Stimulated activated CD8-positive, alpha-beta memory T cell treated with anti-CD3 and anti-CD28 coated beads, Interleukin-12 subunit alpha, Interleukin-12 subunit beta, amount 100 ng/mL, for 24 hours (primary cell): ENCODE measurements at regions not wholly inside any gene's neighbourhood (a gene's known extent, or its start where the extent isn't known, plus 50 kb on each side); places are given as distances from the start of the nearest gene placed in this dataset.
"Not testable (repeated sequence)": the region's sequence is repeated elsewhere in the genome, so short reads cannot be mapped to it uniquely, and the experiment has no call there.

Experiments used
- DNase-seq: peaks from one replicate; pipeline ENCODE4 v3.0.0-alpha.2; 2020; ENCODE audit errors: extremely low read depth

DNA sequence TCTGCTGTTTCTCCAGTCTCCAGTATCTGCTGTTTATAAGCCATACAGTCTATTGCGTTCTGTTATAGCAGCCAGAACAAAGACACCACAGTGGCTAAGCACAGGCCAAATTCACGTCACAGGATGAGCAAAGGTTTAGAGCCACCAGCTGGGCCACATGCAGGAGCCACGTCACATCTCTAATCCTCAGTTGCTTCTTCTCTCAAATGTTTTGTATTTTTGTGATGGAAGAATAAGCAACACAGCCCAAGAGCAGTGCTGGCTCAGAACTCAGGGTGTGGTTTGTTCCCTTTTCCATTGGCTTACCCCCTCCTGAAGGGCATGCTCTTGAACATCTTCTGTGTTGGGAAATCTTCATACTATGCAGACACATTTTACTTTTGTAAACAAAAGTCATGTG, 309.4 kb upstream of the CDH5 start:
- DNase-seq = no peak

DNA sequence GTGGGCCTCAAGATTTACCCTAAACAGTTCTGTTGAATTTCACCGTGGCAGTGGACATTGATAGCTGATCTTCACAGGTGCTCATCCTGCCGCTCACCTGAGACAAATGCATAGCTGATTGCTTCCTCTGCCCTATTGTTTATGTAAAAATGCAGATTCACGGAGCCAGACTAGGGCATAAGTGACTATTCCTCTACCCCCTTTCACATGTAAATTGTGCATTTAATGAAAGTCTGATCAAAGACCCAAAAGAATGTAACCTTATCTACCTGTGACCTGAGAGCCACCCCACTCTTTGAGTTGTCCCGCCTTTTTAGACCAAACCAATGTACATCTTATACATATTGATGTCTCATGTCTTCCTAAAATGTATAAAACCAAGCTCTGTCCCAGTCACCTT, 312.4 kb upstream of the CDH5 start:
- DNase-seq = no peak

DNA sequence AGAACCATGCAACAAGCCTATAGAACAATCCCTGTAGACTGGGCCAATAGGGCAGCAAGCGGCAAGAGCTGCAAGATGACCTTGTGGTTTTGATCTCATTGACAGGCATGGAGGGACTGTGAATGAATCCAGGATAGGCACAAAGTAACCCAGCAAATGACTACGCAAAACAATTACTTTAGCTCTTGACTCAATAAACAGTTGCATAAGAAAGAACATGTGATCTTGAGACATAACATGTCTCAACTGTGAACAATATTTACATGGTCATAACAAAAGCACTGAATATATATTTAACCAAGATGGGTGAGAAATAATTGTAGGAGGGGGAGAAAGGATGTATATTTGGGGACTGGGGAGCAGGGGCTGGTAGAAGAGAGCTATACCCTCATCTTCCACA, 313.7 kb upstream of the CDH5 start:
- no peak for DNase-seq

DNA sequence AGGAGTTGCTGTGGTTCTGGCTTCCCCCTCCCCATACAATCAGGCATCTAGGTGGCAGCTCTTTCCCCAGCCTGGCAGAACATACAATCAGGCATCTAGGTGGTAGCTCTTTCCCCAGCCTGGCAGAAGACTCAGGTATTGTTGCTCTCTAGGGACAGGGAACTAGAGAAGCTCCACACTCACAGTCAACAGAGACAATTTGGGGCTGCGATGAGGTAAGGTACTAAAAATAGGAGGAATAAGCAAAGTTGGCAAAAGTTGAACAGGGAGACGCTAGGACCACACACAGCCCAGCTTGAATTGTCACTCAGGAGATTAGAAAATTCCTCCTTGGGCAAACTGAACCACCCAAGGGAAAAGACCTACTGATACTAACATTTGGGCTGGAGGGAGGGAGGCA, 315.5 kb upstream of the CDH5 start:
- no peak for DNase-seq

DNA sequence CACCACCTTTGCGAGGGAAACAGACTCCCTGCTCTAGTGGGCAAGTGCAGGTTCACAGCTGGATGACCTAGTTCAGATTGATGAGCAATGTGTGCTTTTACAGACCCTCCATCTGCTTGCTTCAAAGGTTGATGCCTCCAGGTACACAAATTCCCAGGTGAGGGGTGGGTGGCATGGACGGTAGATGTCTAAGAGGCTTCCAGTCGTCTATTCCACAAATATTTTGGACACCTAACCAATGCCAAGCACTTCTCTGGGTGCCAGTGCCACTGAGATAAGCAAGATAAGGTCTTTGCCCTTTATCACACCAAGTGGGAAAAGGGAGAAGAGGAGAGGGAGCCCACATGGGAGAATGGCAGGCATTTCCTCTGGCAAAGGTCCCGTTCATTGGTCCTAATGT, 316.6 kb upstream of the CDH5 start:
- no peak for DNase-seq

DNA sequence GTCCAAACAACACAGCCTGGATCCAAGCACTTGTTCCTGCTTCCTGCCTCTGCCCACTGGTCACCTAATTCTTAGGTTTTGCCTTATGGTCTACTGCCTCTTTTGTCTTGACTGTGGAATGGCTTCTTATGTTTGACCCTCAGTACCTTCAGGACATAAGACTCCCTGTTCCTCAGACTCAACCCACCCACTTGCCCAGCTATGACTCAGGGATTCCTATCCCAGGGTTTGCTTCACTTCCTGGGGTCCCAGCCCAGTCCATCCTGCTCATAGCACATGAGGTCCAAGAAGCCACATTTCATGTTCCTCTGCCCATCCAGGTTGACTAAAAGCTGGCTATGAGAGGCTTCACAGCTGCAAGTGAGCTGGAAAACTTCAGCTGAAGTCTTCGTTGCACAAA, 320.9 kb upstream of the CDH5 start:
- DNase-seq = no peak

DNA sequence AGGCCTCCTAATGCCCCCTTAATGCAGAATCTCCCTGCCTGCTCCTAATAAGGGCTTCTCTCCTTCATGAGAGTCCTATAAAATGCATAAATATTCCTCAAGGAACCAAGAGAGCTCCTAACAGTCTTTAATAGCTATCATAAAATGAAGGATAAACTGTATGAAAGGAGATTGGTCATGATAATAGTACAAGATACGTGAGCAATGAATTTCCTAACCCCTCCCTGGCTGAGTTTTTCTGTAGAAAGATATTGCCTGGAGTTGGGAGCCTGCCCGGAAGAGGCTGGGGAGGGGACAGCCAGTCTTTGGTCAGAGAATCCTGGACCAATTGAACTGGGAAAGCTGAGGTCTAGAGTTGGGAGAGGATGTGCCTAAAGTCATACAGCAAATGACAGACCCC, 321.9 kb upstream of the CDH5 start:
- no peak for DNase-seq

DNA sequence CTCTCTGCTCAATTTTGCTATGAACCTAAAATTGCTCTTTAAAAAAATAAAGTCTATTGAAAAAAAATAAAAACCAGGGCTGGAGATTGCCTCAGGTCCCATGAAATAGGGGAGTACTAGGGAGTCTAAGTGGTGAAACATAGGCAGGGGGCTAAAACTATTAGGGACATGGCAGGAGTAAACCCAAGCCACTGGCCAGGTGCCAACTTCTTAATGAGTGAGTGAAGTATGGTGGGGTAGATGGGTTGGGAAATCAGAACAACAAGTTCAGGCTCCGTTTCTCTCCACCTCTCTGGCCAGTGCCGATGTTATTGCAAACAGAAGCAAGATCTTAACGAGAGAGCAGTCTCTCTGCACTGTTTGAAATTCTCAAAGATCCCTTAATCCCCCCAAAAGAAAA, 322.4 kb upstream of the CDH5 start:
- DNase-seq = no peak

DNA sequence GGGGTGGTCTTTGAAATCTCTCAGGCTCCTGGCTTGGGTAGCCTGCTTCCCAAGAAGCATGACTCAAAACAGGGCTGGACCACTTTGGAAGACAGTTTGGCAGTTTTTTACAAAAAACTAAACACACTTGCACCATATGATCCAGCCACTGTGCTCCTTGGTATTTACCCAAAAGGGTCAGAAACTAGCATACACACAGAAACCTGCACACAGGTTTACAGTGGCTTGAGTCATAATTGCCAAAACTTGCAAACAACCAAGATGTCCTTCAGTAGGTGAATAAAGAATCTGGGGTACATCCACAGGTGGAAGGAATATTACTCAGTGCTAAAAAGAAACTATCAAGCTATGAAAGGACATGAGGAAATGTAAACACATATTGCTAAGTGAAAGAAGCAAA, 323.2 kb upstream of the CDH5 start:
- DNase-seq = no peak

DNA sequence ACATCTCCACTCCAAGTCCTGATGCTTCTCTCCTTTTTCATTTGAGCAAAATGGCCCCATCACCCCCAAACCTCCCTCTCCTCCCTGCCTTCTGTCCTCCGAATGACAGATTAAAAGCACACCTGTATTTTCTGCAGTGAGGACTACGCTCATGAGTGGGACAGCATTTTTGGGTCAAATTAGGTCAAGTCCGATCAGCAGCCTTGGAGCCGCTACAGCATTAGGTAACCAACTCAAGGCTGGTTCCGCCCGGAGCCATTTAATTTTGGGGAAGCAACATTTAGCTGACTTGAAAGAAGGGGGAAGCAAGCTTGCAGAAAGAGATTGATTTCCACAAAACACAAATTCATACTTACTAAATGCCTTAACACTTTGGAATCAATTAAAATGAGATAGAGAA, 324.1 kb upstream of the CDH5 start:
- no peak for DNase-seq

DNA sequence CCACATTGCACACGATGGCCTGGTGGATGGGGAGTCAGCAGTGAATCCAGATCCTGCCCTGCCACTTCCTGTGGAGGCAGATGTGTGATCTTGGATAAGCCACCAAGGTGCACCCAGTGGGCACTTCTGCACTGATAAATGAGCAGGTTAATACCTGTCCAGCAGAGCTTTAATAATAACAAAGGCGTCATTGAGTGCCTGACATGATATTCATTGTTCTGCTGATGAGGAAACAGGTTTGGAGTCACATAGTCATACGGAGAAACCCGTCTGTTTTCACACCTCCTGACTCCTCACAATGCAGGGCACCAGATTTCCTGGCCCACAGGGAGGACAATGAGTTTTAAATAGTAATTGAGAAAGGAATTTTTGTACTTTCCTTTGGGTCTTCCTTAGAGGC, 324.6 kb upstream of the CDH5 start:
- no peak for DNase-seq

DNA sequence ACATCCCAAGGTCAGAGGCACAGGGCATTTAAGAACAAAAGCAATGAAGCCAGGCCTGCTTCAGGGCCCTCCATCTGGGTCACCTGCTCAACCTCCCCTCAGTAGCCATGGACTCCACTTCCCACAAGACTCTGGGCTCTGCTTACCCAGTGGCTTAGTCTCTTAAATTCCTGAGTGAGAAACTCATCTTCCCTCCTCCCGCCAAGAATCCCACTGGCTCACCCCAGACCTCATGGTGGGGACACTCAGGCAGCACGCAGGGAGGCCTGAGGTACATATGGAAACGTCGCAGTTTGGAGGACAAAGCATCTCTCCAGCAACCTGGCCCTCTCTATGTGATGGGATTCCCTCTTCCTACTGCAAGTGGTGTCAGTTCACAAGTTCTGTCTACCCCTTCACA, 326.7 kb upstream of the CDH5 start:
- no peak for DNase-seq

DNA sequence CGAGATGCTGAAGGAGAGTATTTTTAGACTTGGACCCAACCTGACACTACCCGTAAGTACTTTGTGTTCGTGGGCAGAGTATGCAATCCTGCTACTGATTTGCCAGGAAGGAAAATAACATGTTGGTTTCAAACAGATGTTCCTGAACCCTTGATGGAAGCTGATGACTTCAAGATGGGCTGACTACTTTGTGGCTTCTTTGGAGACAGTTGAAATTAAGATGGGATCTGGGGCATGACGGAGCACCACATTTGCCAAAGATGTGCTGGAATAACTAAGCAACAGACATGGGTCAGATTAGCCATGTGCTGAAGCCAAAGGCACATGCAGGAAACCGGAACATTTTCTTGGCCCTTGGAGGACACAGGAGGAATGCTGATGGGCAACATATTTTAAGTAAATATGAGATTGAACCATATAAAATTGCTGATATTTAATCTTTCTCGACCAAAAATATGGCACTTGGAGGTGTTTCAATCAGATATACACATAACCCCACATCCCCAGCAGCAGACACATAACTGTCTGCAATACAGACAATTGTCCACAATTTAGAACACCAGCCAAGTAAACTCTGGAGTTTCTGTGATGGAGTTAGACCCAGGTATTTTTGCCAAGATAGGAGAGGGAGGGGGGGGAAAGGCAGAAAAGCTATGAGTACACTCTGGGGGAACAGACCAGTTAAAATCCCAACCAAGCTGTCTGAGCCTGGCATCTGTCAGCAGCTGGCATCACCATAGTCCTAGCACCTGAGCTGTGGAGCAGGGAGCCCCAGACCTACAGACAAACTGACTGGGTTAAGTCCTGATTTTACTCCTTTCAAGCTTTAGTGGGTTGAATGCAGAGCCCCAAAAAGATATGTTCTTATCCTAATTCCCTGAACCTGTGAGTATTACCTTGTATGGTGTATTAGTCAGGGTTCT, 329.4 kb upstream of the CDH5 start:
- DNase-seq = no peak

DNA sequence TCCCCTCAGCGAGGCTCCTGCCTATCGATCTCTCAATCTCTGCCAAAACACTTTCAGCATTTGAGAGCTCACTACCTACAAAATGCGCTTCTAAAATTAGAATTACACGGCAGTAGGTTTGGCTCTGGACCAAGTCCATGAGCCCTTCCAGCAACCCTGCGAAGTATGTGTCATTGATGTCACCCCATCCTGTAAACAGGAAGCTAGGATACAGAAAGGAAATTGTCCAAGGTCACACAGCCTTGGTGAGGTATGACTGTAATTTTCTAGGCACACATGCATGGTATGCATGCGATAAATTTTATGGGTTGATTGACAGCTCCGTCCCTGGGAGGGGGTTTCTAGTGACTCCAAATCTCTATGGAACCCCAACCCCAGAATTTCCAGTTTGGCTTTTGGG, 330.3 kb upstream of the CDH5 start:
- DNase-seq = no peak

DNA sequence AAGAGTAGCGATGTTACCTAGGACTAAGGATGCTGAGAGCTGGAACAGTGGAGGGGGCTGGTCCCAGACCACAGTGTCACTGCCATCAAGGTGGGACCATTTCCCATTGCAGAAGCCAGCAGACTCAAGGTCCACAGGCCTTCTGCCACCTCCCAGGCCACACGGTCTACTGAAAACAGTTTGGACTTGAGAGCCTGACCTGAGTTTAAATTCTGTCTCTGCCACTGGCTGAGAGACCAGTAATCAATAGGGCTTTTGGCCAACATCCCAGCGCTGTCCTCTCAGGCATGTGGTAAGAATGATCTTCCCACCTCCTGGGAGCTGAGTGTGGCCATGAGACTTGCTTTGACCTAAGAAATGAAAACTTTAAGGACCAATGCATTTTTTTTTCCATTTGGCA, 331.4 kb upstream of the CDH5 start:
- DNase-seq = no peak

DNA sequence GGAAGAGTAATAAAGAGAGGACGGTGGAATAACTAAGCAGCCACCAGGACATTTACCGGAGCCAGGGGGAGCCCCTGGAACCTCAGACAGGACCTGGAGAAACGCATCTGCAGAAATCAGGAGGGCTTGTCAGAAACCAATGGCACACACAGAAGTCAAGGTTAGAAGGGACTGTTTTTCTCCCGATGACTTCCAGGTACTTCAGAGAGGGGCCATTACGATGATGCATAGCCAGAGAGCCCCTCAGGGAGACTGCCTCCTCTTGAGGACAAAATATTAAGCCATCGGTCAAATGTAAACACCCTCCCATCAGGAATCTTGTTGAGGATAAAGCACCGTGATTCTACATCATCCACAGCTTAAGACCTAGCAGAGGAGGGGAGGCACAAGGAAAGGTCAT, 333.6 kb upstream of the CDH5 start:
- no peak for DNase-seq

DNA sequence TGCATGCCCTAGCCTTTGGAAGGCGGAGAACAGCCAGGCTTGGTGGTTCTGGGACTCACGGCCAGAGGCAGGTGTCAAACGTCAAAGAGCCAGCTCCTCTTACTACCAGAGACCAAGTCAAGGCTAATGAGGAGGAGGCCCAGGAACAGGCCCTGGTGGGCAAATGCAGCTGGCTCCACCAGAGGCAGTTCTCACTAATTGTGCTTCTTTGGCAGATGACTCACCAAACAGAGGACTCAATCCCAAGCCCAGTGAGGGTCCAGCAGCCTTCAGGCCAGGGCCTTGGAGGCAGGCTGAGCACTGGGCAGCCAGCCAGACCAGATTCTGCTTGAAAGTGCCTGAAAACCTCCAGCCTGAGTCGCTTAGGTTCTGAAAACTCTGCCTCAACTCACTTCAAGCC, 336.5 kb upstream of the CDH5 start:
- no peak for DNase-seq

DNA sequence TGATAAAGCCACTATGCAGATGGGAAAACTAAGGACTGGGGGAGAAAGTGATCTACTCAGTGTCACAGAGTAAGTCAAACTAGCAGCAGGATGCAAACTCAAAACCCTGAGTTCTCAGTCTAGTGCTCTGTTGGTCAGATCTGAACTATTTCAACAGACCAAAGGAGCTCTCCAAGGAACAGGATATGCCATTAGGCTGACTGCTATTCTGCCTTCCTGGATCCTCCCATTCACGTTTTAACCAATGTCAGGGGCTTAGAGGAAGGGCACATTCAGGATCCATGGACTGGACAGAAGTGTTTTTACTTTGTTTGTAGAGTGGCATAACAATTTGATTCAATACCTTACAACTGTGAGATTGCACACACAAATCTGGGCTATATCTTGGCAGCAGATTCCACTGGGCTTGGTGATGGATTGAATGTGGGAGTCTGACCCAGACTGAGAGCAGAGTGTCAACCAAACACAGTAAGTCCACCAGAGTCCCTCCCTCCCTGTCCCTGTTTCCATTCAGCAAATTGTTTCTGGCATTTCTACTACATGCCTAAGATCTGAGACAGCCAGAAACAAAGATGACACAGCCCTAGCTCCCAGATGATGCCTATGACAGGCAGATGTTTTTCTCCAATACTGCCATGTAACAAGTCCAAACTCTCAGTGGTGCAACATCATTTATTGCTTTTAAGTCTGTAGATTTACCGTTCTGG, 337.8 kb upstream of the CDH5 start:
- DNase-seq = no peak

DNA sequence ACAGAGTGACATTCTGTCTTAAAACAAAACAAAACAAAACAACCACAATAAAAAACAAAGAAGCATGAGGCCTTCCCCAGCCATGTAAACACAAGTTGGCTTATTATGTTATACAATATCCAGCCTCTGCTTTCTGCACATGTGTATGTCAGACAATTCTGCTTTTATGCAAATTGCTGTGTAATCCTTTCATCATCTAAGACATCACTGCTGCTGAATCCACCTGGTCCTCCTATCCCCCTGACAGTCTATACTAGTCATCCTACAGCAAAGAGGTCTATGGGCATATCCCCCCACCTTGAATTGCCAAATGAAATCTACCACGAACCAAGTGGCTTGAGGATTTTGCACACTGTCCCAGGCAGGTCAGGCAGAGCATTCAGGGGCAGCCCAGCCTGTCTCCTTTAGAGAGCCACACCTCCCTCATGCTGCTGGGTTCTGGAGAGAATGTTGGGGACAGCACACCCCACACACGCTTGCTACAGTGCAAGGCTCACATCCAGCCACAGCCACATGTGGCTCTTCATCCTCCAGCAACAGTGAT, 339.6 kb upstream of the CDH5 start:
- DNase-seq = no peak

DNA sequence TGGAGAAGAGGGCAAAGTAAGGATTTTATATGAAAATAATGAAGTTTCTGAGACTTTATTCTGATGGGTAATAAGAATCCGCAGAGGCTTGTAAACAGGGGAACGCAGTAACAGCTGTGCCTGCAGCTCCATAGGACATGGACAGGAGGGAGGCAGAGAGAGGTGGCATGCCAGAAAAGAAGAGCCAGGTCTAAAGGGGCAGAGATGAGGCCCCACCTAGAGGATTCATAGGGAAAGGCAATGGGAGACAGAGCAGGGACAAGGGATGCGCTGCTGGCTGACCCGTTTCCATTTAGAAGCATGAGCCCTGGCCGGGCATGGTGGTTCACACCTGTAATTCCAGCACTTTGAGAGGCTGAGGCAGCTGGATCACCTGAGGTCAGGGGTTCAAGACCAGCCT, 340.3 kb upstream of the CDH5 start:
- no peak for DNase-seq

DNA sequence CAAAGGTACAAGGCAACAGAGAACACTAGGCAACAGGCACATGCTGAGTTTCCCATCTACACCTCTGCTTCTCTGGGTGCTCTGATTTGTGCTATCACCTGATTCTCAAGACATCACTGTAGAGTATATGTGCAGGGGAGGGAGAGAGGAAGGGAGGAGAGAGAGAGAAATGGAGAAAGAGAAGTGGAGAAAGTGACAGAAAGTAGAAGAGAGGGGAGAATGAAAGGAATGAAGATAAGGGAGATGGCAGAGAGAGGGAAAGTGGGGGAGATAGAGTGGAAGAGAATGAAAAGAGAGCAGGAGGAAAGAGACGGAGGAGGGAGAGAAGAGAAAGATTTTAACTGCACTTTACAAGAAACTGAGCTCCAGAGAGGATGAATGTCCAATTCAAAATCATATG, 340.7 kb upstream of the CDH5 start:
- no peak for DNase-seq

DNA sequence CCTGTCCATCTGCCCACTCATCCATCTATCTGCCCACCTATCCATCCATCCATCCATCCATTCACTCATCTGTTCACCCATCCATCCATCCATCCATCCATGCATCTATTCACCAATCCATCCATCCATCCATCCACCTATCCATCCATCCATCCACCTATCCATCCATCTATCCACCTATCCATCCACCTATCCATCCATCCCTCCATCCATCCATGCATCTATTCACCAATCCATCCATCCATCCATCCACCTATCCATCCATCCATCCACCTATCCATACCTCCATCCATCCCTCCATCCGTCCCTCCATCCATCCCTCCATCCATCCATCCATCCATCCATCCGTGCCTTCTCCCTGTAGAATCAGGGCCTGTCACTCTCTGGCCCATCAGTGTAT, 341.9 kb upstream of the CDH5 start:
- DNase-seq = not testable (repeated sequence)

DNA sequence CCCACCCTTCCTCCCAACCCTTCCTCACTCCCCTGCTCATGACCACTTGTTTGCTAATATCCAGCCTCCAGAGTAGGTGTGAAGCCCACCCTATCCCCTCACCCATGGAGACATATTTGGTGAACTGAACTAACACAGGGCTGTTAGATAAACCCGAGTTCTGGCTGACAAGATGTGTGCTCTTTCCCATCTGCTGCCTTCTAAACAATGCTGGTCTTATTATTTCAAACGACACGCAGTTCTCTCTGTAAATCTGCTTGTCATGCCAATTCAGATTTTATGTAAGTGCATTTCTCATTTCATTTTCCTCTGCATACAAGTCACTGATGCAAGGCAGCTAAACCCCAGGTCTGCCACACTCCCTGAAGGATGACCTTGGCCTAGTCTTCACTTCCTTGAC, 343.0 kb upstream of the CDH5 start:
- DNase-seq = no peak
